ENCODE measurements at regions not wholly inside any gene's neighbourhood (a gene's known extent, or its start where the extent isn't known, plus 50 kb on each side); places are given as distances from the start of the nearest gene placed in this dataset.

GRCh38 chr10:36946598-36946997, 178.8 kb upstream of the ANKRD30A start:
- no peak for TF ChIP-seq CTCF (IDR thresholded peaks at IDR 0.05; ENCODE audit: low read length)
- TF ChIP-seq EZH2 (optimal IDR thresholded peaks at IDR 0.05; ENCODE audit: low read depth, low read length): no peak
- TF ChIP-seq EZH2phosphoT487 (IDR thresholded peaks at IDR 0.05; ENCODE audit: low read length): no peak
- H3K9me3 ChIP-seq (replicated peaks; ENCODE audit: insufficient read depth, low read length): no peaks in the 10 kb centered on the region

GRCh38 chr10:36943544-36943943, 181.9 kb upstream of the ANKRD30A start:
- Histone ChIP-seq H2AFZ (ENCODE audit: low read length) (no peak overlapping the region), H3K4me1 (ENCODE audit: low read length) (no peaks in the 10 kb centered on the region), H3K4me2 (ENCODE audit: low read depth, low read length) (no peak overlapping the region), H3K9me3 (replicated peaks; ENCODE audit: insufficient read depth, low read length) (no peaks in the 10 kb centered on the region), H3K36me3 (replicated peaks; ENCODE audit: insufficient read depth, low read length) (no peaks in the 10 kb centered on the region), H3K4me3 (ENCODE audit: low read length) (no peak overlapping the region), H3K27ac (ENCODE audit: low read length) (no peak overlapping the region), H3K9me2 (replicated peaks; ENCODE audit: insufficient read depth, low read length) (no peaks in the 10 kb centered on the region), H4K20me1 (ENCODE audit: insufficient read depth, low read length) (no peaks in the 10 kb centered on the region), H3K79me2 (ENCODE audit: low read length) (no peaks in the 10 kb centered on the region), H3F3A (ENCODE audit: insufficient read depth, low read length) (no peaks in the 10 kb centered on the region), H3K9ac (ENCODE audit: low read length) (no peak overlapping the region), H3K27me3 (replicated peaks; ENCODE audit: insufficient read depth, low read length) (no peaks in the 10 kb centered on the region)
- TF ChIP-seq CTCF (IDR thresholded peaks at IDR 0.05; ENCODE audit: low read length): no peak
- no peak for TF ChIP-seq EZH2 (optimal IDR thresholded peaks at IDR 0.05; ENCODE audit: low read depth, low read length)
- no peak for TF ChIP-seq EZH2phosphoT487 (IDR thresholded peaks at IDR 0.05; ENCODE audit: low read length)
- no peak for DNase-seq

More at GRCh38 chr10:36946598-36946997, 178.8 kb upstream of the ANKRD30A start:
- Histone ChIP-seq H3K27ac (ENCODE audit: low read length) (no peak overlapping the region), H3K4me2 (ENCODE audit: low read depth, low read length) (no peak overlapping the region), H3K9me2 (replicated peaks; ENCODE audit: insufficient read depth, low read length) (no peaks in the 10 kb centered on the region), H3K9ac (ENCODE audit: low read length) (no peak overlapping the region), H3K36me3 (replicated peaks; ENCODE audit: insufficient read depth, low read length) (no peaks in the 10 kb centered on the region), H3K79me2 (ENCODE audit: low read length) (no peaks in the 10 kb centered on the region), H3K4me1 (ENCODE audit: low read length) (no peaks in the 10 kb centered on the region), H3F3A (ENCODE audit: insufficient read depth, low read length) (no peaks in the 10 kb centered on the region), H4K20me1 (ENCODE audit: insufficient read depth, low read length) (no peaks in the 10 kb centered on the region), H3K27me3 (replicated peaks; ENCODE audit: insufficient read depth, low read length) (no peaks in the 10 kb centered on the region), H2AFZ (ENCODE audit: low read length) (no peak overlapping the region), H3K4me3 (ENCODE audit: low read length) (no peak overlapping the region)
- no peak for DNase-seq

GRCh38 chr10:36942616-36943015, 182.8 kb upstream of the ANKRD30A start:
- Histone ChIP-seq H3K79me2 (ENCODE audit: low read length) (no peaks in the 10 kb centered on the region), H3K9me2 (replicated peaks; ENCODE audit: insufficient read depth, low read length) (no peaks in the 10 kb centered on the region), H4K20me1 (ENCODE audit: insufficient read depth, low read length) (no peaks in the 10 kb centered on the region), H3K9ac (ENCODE audit: low read length) (no peak overlapping the region), H3K27ac (ENCODE audit: low read length) (no peak overlapping the region), H3K27me3 (replicated peaks; ENCODE audit: insufficient read depth, low read length) (no peaks in the 10 kb centered on the region), H3K36me3 (replicated peaks; ENCODE audit: insufficient read depth, low read length) (no peaks in the 10 kb centered on the region), H2AFZ (ENCODE audit: low read length) (no peak overlapping the region), H3F3A (ENCODE audit: insufficient read depth, low read length) (no peaks in the 10 kb centered on the region), H3K4me2 (ENCODE audit: low read depth, low read length) (no peak overlapping the region), H3K9me3 (replicated peaks; ENCODE audit: insufficient read depth, low read length) (no peaks in the 10 kb centered on the region), H3K4me3 (ENCODE audit: low read length) (no peak overlapping the region), H3K4me1 (ENCODE audit: low read length) (no peaks in the 10 kb centered on the region)
- TF ChIP-seq EZH2phosphoT487 (IDR thresholded peaks at IDR 0.05; ENCODE audit: low read length) (no peak), EZH2 (optimal IDR thresholded peaks at IDR 0.05; ENCODE audit: low read depth, low read length) (no peak), CTCF (IDR thresholded peaks at IDR 0.05; ENCODE audit: low read length) (no peak)
- DNase-seq: no peak

All from MM.1S (cell line).